HUDEP-2 (cell line): ENCODE measurements at regions not wholly inside any gene's neighbourhood (a gene's known extent, or its start where the extent isn't known, plus 50 kb on each side); places are given as distances from the start of the nearest gene placed in this dataset.
"Not testable (repeated sequence)": the region's sequence is repeated elsewhere in the genome, so short reads cannot be mapped to it uniquely, and the experiment has no call there.

Source experiments
- DNase-seq, 76 experiments: peaks; one replicate each; lab custom pipeline; 2025; ENCODE audit not compliant: unreplicated experiment in 76 of 76; lab: John Stamatoyannopoulos, UW

DNA sequence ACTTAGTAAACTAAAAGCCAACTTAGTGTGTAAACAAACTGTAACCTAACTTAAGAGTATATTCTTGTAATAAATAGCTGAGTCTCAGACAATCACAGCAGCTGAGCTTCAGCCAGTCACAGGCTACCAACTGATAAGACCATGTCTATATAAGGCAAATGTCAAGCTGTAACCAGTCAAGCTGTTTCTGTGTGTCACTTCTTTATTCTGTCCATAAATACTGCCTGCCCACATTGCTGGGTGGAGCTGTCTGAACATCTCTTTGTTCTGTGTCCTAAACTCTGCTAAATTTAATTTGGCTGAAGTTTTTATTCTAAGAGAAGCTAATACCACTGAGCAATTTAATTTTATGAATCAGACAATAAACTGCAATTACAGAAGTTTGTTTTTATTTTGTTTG is 412.1 kb upstream of the CDH10 start:
- DNase-seq: no peak

DNA sequence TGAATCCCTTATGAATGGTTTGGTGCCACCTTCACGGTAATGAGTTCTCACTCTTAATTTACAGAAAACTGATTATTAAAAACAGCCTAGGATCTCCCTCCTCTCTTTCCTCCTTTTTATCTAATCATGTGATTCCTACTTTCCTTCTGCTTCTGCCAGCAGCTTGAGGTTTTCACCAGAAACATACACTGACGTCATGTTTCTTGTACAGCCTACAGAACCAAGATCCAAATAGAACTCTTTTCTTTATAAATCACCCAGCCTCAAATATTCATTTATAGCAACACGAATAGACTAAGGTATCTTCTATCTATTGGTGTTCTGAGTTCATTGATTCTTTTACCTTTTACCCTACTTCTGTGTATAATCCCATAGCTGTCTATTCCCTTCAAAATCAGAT is 388.9 kb upstream of the CDH10 start:
- no peak for DNase-seq

DNA sequence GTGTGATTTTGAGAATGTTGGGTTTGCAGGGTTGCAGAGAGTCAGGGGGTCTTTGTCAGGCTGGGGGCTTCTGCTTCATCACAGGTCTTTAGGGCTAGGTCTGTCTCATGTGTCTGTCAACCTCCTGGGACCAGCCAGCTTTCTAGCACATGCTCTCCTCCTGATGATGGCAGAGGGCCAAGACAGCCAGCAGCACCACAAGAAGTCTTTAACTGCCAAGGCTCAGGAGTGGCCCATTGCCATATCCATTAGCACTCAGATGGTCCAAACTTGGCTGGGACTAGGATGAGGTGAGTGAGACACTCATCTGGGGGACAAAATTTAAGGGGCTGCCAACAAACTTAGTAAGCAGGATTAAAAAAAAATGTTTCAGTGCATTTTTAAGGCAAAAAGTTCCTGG is 384.2 kb upstream of the CDH10 start:
- no peak for DNase-seq

DNA sequence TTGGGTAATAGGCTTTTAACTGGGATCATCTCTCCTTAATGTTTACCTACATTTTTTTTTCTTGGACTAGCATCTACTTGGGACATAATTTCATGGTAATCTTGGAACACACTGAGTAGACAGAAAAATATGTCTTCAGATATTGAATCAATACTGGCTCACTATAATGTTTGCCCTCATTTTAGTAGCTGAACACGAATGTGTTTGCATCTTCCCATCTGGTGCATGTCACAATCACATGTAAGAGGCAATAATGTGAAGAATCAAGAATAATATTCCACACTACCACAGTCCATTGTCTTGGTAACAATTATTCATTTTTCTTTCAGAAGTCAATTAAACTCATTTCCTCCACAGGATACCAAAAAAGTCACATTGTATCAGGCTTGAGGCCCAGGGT is 382.7 kb upstream of the CDH10 start:
- no peak for DNase-seq

DNA sequence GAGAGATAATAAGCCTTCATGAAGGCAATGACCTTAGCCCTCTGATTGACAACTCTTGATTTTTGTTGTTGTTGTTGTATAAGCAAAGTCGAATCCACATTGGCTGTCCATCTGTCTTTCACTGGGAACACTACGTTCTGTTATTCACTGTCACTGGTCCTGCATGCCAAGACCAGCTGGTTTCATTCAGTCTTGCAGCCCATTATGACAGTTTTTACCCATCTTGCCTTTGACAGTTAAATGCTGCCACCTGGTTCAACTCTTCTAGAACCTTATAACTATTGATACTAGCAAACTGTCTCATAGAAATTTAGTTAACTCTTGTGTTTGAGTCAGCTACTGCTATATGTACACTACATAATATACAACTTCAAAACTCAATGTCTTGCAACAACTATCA is 382.3 kb upstream of the CDH10 start:
- DNase-seq: no peak

DNA sequence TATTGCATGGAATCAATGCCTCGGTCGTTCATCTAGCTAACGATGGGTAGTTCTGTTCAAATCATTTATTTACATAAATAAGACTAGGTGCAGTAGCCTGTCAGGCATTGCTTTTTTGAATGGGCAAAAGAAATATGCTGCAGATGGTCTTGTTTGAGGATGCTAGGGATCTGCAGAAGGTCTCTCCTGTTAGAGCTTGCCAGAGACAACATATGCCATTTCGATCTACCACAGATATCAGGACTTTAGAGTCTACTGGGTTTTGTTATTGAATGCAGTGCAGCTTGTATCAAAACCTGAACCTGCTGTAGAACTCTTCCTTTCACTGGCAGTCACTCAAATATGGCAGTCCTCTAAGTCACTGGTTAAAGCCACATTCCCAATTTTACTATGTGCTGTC is 381.1 kb upstream of the CDH10 start:
- DNase-seq: no peak

DNA sequence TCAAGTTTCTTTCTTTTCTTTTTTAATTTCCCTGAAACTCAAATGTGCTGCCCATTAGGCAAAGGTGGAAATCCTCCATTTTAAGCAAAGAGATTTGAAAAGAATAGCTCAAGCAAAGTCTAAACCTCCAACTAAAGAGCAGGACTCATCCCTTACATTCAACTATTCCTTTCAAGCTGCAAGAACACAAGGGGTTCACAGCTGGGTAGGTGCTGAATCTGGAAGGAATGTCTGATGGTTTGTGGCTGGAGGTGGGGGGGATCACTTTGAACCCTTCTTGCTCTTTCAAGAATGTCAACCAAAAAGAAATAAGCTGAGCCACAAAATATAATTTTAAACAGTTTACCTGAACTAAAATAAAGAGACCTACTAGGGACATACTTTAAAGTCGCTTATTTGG is 375.7 kb upstream of the CDH10 start:
- DNase-seq: no peak

DNA sequence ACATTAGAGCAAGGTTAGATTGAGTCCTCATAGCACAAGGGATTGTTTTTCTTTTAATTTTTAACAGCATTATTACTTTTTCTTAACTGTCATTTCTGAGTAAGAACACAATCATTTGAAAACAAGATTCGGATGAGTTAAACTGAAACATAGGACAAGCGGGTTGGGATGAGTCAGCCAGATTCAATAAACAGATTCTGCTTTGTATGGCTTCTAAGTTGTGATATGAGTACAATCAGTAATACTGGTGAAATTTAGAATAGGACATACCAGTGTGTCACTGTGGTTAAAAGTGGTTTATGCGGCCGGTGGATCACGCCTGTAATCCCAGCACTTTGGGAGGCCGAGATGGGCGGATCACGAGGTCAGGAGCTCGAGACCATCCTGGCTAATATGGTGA is 364.3 kb upstream of the CDH10 start:
- DNase-seq: no peak

DNA sequence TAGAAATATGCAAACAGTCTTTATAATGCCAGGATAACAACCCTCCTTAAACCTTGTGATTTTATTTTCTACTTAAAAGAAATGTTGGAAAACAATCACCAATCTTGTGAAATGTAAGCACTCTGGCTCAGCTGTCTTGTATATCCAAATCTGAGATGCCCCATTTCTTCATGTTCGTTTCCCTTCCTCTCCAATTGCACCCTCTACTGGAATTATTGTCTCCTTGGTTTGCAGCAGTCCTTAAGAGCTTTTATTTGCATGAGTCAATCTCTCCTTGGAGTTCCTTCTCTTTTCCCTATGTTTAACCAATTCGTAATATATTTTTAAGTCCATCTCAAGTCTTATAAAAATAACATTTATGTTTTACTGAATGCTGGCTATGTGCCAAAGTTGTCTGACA is 362.0 kb upstream of the CDH10 start:
- DNase-seq: peak in 1 of 76 experiments; percentile 1

DNA sequence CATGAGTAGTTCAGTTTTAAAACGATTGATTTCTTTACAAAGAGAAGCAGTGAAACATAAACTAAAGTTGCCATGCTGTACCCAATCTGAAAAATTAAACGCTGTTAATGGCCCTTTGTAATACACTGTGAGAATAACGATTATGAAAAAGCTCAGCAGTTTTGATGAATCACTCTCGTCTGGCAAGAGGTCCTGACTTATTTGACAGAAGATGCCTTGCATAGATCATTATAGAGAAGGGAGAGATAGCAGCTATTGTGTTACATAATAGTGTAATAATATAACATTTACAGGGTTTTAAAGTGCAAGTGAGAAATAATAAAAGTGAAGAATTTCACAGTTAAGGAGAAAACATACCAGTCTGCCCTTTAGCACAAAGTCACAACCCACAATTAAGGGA is 361.5 kb upstream of the CDH10 start:
- DNase-seq: no peak

DNA sequence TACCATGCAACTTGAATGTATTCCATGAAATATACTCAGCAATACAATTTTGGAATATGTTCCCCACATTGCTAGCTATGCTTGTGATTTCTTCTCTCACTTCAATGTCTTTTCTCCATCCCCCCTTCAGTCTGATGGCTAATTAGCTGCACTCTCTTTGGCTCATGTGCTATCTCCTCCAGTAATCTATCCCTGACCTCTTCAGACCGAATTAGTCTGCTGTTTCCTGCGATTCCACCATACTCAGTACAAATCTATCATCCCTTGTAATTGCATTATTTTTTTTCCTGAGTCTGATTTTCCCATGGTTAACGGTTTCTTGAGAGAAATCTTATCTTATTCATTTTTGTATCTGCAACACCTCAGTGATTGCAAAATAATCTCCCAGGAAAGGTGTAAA is 360.7 kb upstream of the CDH10 start:
- DNase-seq: no peak

DNA sequence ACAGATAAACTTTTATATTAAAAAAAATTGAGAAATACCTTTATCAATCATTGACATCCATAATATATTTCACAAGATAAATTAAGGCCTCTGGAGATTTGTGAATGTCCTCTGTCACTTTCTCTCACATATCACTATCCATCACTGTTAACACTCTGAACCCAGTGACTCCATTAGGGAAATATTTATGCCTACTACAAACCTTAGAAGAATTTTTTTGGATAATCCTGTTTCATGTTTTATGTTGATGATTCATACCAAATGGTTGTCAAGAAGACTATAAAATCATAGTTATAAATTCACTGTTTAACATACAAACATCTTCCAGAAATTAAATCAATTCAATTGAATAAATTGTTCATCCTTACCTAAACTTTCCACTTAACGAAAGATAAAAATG is 357.6 kb upstream of the CDH10 start:
- DNase-seq: no peak

DNA sequence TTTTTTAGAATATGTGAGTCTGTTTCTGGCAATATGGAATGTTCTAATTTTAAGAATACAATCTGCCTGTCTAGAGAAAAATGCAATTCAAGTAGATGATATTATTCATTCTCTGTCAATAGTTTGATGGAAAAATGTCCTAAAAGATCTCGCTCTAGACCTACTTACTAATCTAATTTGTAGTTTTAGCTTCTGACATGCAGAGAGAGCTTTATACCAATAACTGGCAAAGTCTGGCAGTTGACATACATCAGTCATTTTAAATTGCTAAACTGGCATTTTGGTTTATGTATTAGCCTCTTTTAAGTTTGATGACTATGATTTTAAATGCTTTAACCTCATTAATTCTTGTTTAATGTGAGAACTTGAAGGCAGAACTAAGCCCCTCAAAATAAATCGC is 355.0 kb upstream of the CDH10 start:
- no peak for DNase-seq

DNA sequence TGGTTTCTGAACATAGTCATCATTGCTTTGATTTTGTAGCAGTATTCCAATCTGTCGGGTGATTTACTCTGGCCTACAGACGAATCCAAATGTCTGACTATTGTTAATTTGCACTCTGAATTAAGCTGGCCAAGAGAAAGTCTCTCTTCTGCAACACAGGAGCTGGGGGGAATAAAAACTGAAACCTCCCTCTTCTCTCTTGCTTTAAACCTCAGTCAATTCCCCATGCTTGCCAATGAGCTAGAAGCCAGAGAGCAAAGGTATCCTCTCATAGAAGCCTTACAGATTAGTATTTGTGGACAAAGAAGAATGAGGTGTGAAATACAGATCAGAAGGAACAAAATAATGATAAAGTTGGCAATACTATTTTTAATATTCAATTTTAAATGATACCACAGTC is 353.9 kb upstream of the CDH10 start:
- DNase-seq: no peak

DNA sequence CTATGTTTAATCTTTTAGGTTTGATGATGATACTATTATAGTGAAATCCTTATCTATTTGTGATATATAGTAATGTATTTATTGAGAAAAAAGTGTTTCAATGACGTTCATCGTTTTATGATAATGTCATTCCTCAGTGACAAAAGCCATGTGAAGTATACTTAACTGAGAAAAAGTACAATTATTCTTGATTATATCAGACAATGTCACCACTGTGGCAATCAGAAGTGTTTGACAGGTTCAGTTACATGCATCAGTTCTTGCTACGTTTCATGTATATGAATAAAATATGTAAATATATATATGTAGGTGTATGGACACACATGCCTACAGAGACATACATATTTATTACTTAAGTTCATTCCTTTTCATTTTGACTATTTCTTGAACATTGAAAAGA is 341.5 kb upstream of the CDH10 start:
- no peak for DNase-seq

DNA sequence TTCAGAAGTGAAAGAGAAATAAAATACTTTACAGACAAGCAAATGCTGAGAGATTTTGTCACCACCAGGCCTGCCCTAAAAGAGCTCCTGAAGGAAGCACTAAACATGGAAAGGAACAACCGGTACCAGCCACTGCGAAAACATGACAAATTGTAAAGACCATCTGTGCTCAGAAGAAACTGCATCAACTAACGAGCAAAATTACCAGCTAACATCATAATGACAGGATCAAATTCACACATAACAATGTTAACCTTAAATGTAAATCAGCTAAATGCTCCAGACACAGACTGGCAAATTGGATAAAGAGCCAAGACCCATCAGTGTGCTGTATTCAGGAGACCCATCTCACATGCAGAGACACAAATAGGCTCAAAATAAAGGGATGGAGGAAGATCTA is 333.8 kb upstream of the CDH10 start:
- DNase-seq: not testable (repeated sequence)

DNA sequence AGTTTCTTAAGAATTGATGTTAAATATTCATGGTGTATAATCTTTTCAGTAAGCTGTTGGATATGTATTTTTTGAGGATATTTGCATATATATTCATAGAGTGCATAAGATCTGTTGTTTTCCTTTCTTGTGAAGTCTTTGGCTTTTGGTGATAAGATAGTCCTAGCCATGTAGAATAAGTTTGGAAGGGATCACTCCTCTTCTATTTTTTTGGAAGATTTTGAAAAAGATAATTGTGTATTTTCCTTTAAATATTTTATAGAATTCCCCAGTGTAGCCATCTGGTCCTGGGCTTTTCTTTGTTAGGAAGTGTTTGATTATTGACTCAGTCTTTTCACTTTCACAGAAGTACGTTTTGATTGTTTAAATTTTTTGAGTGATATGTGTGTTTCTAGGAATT is 318.8 kb upstream of the CDH10 start:
- no peak for DNase-seq

DNA sequence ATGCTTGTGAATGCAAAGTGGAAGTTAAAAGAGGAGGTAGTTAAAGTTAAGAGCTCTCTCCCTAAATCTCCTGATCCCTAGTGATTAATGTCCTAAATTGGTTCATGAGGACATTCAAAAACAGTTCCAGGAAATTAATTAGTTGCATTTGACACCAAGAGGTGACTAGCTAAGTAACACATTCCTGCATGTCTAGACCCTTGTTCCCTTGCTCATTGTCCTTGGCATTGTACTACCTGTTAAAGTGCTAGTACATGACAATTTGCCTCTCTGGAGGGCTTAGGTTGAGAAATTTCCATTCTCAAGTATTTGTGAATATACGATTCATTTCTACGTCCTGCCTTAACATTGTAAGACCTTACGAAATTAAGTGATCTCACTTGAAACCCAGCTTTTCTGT is 278.6 kb upstream of the CDH10 start:
- DNase-seq: no peak

DNA sequence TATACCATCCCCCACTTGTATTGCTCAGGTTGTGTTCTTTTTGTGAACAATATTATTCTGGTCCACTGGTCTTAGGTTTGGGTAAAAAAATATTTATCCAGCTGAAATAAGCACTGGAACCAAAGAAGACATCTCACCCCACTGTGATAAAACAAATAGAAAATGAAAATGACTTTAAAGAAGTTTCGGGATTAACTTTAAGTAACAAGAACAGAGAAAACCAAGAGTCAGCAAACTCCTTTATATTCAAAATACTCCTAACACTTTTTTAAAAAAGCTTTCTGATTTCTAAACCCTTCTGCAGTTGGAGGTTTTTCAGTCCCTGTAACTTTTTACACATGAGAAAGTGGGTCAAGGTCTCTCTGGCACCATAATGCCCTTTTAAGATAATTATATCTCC is 273.9 kb upstream of the CDH10 start:
- DNase-seq: no peak

DNA sequence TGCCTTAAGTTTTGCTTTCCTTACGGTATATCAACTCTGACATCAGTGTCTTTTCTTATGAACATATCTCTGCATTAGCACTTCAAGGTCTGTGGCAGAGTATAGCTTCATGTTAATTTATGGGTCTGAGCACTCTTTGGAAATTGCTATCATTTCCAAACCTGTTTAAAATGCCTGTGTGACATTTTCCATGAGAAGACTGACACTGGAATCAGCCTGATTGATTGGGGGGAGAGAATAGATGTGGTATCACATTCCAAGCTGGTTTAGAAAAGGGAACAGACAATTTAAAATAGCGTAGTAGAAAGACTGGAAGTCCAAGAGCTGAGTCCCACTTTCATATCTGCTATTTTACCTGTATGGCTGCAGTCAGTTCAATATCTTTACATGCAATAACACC is 272.1 kb upstream of the CDH10 start:
- DNase-seq: no peak

DNA sequence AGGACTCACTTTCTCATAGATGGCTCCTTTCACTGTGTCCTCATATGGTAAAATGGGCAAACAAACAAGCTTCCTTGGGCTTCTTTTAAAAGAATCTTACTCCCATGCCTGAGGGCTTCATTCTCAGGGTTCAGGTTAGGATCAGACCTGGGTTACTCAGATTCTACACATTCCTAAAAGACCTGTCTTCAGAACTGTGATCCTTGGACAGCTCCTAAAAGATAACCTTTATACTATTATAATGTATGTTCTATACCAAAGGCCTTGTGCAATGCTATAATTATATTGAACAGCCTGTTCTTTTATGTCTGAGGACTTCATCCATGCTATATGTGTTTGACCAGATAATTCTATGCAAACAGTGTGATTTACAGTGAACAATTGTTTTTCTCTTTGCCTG is 264.4 kb upstream of the CDH10 start:
- no peak for DNase-seq

DNA sequence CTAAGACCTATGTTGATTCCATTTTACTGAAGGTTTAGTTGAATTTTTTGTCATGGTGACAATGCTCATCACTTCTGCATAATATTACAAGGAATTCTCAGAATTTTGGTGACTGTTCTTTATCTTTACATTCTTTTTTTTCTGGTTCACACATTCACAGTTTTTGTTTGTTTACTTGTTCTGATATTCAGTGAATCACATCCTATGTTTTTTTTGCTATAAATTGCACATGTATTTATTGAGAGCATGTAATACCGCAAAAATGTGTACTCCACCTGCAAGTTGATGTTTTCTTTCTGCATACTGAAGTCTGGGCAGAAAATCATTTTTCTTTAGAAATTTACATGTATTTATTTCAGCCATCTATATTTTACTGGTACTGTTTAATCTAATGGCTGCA is 261.9 kb upstream of the CDH10 start:
- DNase-seq: no peak

DNA sequence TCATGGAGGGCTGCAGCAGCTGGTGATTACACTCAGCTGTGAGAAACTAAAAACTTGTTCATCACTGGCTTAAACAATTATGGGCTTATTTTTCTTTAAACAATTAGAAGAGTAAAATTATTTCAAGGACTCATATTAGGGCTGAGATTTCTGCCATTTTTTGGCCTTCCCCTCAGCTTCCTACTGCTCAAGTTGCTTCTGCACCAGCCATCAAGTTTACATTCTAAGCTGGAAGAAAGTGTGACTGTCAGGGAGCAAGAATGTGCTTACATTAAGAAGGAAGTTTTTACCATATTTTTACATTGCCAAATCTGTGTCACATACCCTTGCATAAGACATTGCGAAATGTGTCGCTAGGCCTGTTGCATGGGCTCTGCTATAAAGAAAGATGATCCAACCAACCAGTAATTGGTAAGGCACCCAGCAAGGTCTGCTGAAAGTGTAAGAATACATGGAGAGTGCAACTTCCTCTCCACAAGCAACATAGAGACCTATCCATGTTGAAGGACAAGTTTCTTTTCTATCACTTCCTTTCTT is 260.3 kb upstream of the CDH10 start:
- no peak for DNase-seq

DNA sequence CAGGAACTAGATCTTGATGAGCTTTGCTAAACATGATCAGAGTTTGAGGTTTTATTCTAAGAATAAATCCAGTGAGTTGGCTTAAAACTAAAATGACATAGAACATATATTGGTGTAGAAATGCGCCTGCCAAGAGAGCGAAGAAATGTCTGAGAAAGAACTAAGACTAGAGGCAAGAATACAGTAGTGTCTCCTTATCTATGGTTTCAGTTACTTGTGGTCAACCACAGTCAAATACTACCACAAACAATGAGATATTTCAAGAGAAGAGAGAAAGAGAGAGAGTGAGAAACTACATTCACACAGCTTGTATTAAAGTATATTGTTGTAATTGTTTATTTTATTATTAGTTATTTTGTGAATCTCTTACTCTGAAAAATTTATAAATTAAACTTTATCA is 254.4 kb upstream of the CDH10 start:
- DNase-seq: no peak
